K562 (cell line): ENCODE measurements at regions not wholly inside any gene's neighbourhood (a gene's known extent, or its start where the extent isn't known, plus 50 kb on each side); places are given as distances from the start of the nearest gene placed in this dataset.

ENCODE experiments used
- ATAC-seq: fragments of 200-7000 bp; cut with Tn5 transposase; 3 replicates; pipeline ENCODE4 v1.9.1; 2020; ENCODE audit warnings: moderate library complexity
- BruUV-seq: library from RNA; stranded (reverse); fragments of 400-500 nt; replicated peaks from 2 replicates; lab custom pipeline; 2021; lab: Mats Ljungman, UMichigan
- CTCF ChIA-PET: fragments of 300-600 bp; formaldehyde crosslinking; extraction: SDS; loops from one replicate; lab custom pipeline; 2021; ENCODE audit warnings: low intra/inter-chr PET ratio; lab: Yijun Ruan, JAX
- POLR2A ChIA-PET: fragments of 300-600, 350-650 bp; sonication (Branson Sonifier 250); formaldehyde crosslinking; extraction: SDS; loops from one replicate; lab custom pipeline; 2021; ENCODE audit warnings: antibody characterized with exemption, inconsistent platforms; lab: Yijun Ruan, JAX
- DNase-seq, 4 experiments: peaks; one replicate each; pipeline versions ENCODE4 v3.0.0 to v3.0.0-alpha.2; 2011 to 2018; ENCODE audit warnings: low spot score in 3 of 4, mixed read lengths in 3 of 4; ENCODE audit errors: extremely low read depth in 1 of 4
- FAIRE-seq: peaks from 2 replicates; lab custom pipeline; 2011; peaks lifted over from hg19 to GRCh38; lab: Jason Lieb, UNC
- H2AFZ ChIP-seq: 2 replicates; pipeline ENCODE4 v1.6.0; 2011; ENCODE audit warnings: low read depth, low read length, control low read depth, inconsistent platforms
- H3K27ac ChIP-seq: fragments of 200-600 bp; 3 replicates; pipeline ENCODE4 v1.8.0; 2011; ENCODE audit warnings: low read depth, mild to moderate bottlenecking, control low read depth, inconsistent platforms, low read length, moderate library complexity, mixed read lengths; ENCODE audit errors: extremely low read depth
- H3K27me3 ChIP-seq, 2 experiments: fragments of 300-600 bp in 1 of 2; 2 replicates in 1 of 2; 3 replicates in 1 of 2; pipeline versions ENCODE4 v1.6.0 to v1.8.0; 2011; ENCODE audit warnings: inconsistent platforms in 2 of 2, low read length in 2 of 2, mild to moderate bottlenecking in 1 of 2, mixed read lengths in 1 of 2, moderate library complexity in 1 of 2; ENCODE audit not compliant: control insufficient read depth in 2 of 2, insufficient read depth in 2 of 2
- H3K36me3 ChIP-seq: fragments of 300-600 bp; 3 replicates; pipeline ENCODE4 v1.8.0; 2011; ENCODE audit warnings: mild to moderate bottlenecking, low read length, inconsistent platforms; ENCODE audit not compliant: control insufficient read depth, insufficient read depth
- H3K4me1 ChIP-seq, 2 experiments: fragments of 200-600 bp in 1 of 2; replicated peaks in 1 of 2; 2 replicates in 1 of 2; 3 replicates in 1 of 2; pipeline versions ENCODE4 v1.5.1 to v1.8.0; 2011; ENCODE audit warnings: inconsistent platforms in 2 of 2, low read length in 2 of 2, mild to moderate bottlenecking in 1 of 2, mixed read lengths in 1 of 2, moderate library complexity in 1 of 2; ENCODE audit not compliant: control insufficient read depth in 2 of 2, insufficient read depth in 2 of 2
- H3K4me2 ChIP-seq: 2 replicates; pipeline ENCODE4 v1.6.1; 2011; ENCODE audit warnings: low read length, control low read depth, inconsistent platforms, mixed read lengths; ENCODE audit not compliant: insufficient read depth
- H3K4me3 ChIP-seq: fragments of 200-600 bp; sonication (generic), shearing (Covaris generic); 2 replicates; pipeline ENCODE4 v1.5.1; 2016; ENCODE audit warnings: control low read depth, inconsistent platforms
- H3K79me2 ChIP-seq: fragments of 200-600 bp; 3 replicates; pipeline ENCODE4 v1.8.0; 2011; ENCODE audit warnings: low read length, inconsistent platforms; ENCODE audit not compliant: control insufficient read depth, insufficient read depth
- H3K9ac ChIP-seq, 2 experiments: 2 replicates each; pipeline versions ENCODE4 v1.6.0 to v1.6.1; 2011; ENCODE audit warnings: low read depth in 2 of 2, low read length in 2 of 2, control low read depth in 1 of 2, inconsistent platforms in 1 of 2, mild to moderate bottlenecking in 1 of 2, mixed read lengths in 1 of 2; ENCODE audit not compliant: insufficient read depth in 1 of 2
- H3K9me1 ChIP-seq: one replicate; pipeline ENCODE4 v1.6.0; 2011; ENCODE audit warnings: inconsistent platforms, mild to moderate bottlenecking, low read length, moderate library complexity; ENCODE audit not compliant: control insufficient read depth, insufficient read depth
- H3K9me3 ChIP-seq: replicated peaks from 2 replicates; pipeline ENCODE4 v1.5.1; 2011; ENCODE audit warnings: low read depth, low read length, inconsistent platforms; ENCODE audit not compliant: control insufficient read depth, insufficient read depth
- H4K20me1 ChIP-seq: replicated peaks from 2 replicates; pipeline ENCODE4 v1.6.1; 2011; ENCODE audit warnings: low read length, inconsistent platforms, mixed read lengths; ENCODE audit not compliant: control insufficient read depth, insufficient read depth
- HIVEP1 ChIP-seq: fragments of 250-450 bp; sonication (Bioruptor Pico); IDR thresholded peaks from 2 replicates; pipeline ENCODE4 v1.4.0; 2020; ENCODE audit warnings: mild to moderate bottlenecking
- NONO ChIP-seq, 2 experiments: fragments of 200-400 bp in 1 of 2; fragments of 450-650 bp in 1 of 2; formaldehyde crosslinking in 1 of 2; IDR thresholded peaks; 2 replicates each; pipeline ENCODE4 v1.6.1; 2017; ENCODE audit warnings: low read depth in 2 of 2, mild to moderate bottlenecking in 2 of 2, moderate library complexity in 2 of 2, low read length in 1 of 2
- NRF1 ChIP-seq, 2 experiments: fragments of 450-650 bp; IDR thresholded peaks in 1 of 2; conservative IDR thresholded peaks in 1 of 2; 2 replicates each; pipeline ENCODE4 v1.6.1; 2014; ENCODE audit warnings: mild to moderate bottlenecking in 2 of 2
- POLR2B ChIP-seq: fragments of 450-650 bp; IDR thresholded peaks from 2 replicates; pipeline ENCODE4 v1.6.1; 2018; ENCODE audit warnings: low read depth; ENCODE audit not compliant: partially characterized antibody
- PYGO2 ChIP-seq: fragments of 450-650 bp; IDR thresholded peaks from 2 replicates; pipeline ENCODE4 v1.6.1; 2016; ENCODE audit warnings: mild to moderate bottlenecking, missing genetic modification characterization, moderate library complexity, missing compliant biosample characterization
- SMARCC2 ChIP-seq: fragments of 450-650 bp; IDR thresholded peaks from 2 replicates; pipeline ENCODE4 v1.6.1; 2017; ENCODE audit warnings: antibody characterized with exemption, moderate library complexity, mild to moderate bottlenecking, low read depth
- TBL1XR1 ChIP-seq, 2 experiments: IDR thresholded peaks; 2 replicates each; pipeline ENCODE4 v1.6.1; 2012; ENCODE audit warnings: improper control_type of control experiment in 2 of 2, low read length in 2 of 2, mild to moderate bottlenecking in 1 of 2
- ZBTB7A ChIP-seq: IDR thresholded peaks from 2 replicates; pipeline ENCODE4 v1.6.1; 2011; ENCODE audit warnings: low read depth, mild to moderate bottlenecking, low read length, moderate library complexity, borderline replicate concordance; ENCODE audit not compliant: control insufficient read depth
- ZC3H11A ChIP-seq: IDR thresholded peaks from 2 replicates; pipeline ENCODE4 v1.6.1; 2012; ENCODE audit warnings: low read depth, low read length, improper control_type of control experiment
- ZNF75A ChIP-seq: fragments of 450-650 bp; formaldehyde crosslinking; IDR thresholded peaks from 2 replicates; pipeline ENCODE4 v1.4.0; 2020; ENCODE audit warnings: mild to moderate bottlenecking
- ZSCAN32 ChIP-seq: fragments of 450-650 bp; formaldehyde crosslinking; IDR thresholded peaks from 2 replicates; pipeline ENCODE4 v1.4.0; 2020; ENCODE audit warnings: mild to moderate bottlenecking, moderate library complexity
- WGBS: fragments of 100-300 bp; shearing (Covaris generic); methylation state at CpG from one replicate; pipeline ENCODE4 v1.1.6; 2016; ENCODE audit warnings: low coverage, mixed read lengths; ENCODE audit not compliant: insufficient coverage; ENCODE audit errors: missing lambda C conversion rate; 5-methylcytosine and 5-hydroxymethylcytosine counted together
- in situ Hi-C: fragments of 300-500 bp; cut with MboI; formaldehyde crosslinking; loops from 4 replicates; pipeline ENCODE4 v1.15.0; 2018; ENCODE audit warnings: inconsistent platforms, mixed read lengths
- intact Hi-C: fragments of 100-400 bp; cut with micrococcal nuclease; formaldehyde crosslinking; loops from 2 replicates; pipeline ENCODE4 v1.14.2; 2022

- Histone ChIP-seq H3K27ac (no peak overlapping the region), H3K4me3 (no peak overlapping the region), H3K9me3 (no peaks in the 10 kb centered on the region), H3K9ac (no peak overlapping the region), H3K27me3 (peaks cover 7 to 31% of the 10 kb centered on the region in 2 experiments), H3K9me1 (no peaks in the 10 kb centered on the region), H3K4me1 (no peaks in the 10 kb centered on the region), H3K36me3 (no peaks in the 10 kb centered on the region), H4K20me1 (no peaks in the 10 kb centered on the region), H2AFZ (no peak overlapping the region), H3K4me2 (no peak overlapping the region), H3K79me2 (no peaks in the 10 kb centered on the region)
- ChIA-PET POLR2A (no interaction called here), CTCF (no interaction called here)
- BruUV-seq, result no TSS peak
- in situ Hi-C loops (no loop called here), intact Hi-C loops (no loop called here)
- FAIRE-seq (no peak), ATAC-seq (no peak), DNase-seq (no peak)
- TF ChIP-seq ZC3H11A (no peak), ZBTB7A (no peak), NONO (IDR thresholded peaks at IDR 0.05; ENCODE audit: low read depth in 2 of 2, low read length in 1 of 2) (no peak), ZSCAN32 (CRISPR knock-in tag) (no peak), ZNF75A (CRISPR knock-in tag) (no peak), POLR2B (no peak), NRF1 (conservative IDR thresholded peaks at IDR 0.05 in 1 of 2, IDR thresholded peaks at IDR 0.05 in 1 of 2) (no peak)
Measured at GRCh38 chr3:43173949-43174348, 68.1 kb upstream of the POMGNT2 start.

- ChIA-PET POLR2A (interaction anchor here (0.7 to 0.9 kb wide), 2 partner anchors 58 to 744 kb away, joined by 3 to 4 read pairs; no protein-coding TSS in a partner anchor), CTCF (no interaction called here)
- H3K79me2 ChIP-seq, result no peaks in the 10 kb centered on the region
- no peak overlapping the region for H3K9ac ChIP-seq
- H3K27ac ChIP-seq, result no peak overlapping the region
- peaks cover under 1 to 21% of the 10 kb centered on the region in 2 experiments for H3K27me3 ChIP-seq
- in situ Hi-C loops, result no loop called here
- H3K36me3 ChIP-seq, result no peaks in the 10 kb centered on the region
- no peaks in the 10 kb centered on the region for H3K4me1 ChIP-seq
- no peaks in the 10 kb centered on the region for H3K9me3 ChIP-seq
- no peak overlapping the region for H3K4me2 ChIP-seq
- H2AFZ ChIP-seq, result no peak overlapping the region
- no peaks in the 10 kb centered on the region for H4K20me1 ChIP-seq
- WGBS, result 3% methylated on average over 5 of the region's 5 CpGs
- FAIRE-seq (no peak), ATAC-seq (no peak), DNase-seq (no peak)
- BruUV-seq, result no TSS peak
- H3K9me1 ChIP-seq, result no peaks in the 10 kb centered on the region
- intact Hi-C loops, result no loop called here
- H3K4me3 ChIP-seq, result no peak overlapping the region
- TF ChIP-seq SMARCC2 (no peak), HIVEP1 (CRISPR knock-in tag) (no peak), TBL1XR1 (IDR thresholded peaks at IDR 0.05; ENCODE audit: low read length in 2 of 2) (no peak), PYGO2 (tag) (no peak)
Measured at GRCh38 chr3:43171748-43172147, 65.9 kb upstream of the POMGNT2 start.
